ENCODE measurements at regions not wholly inside any gene's neighbourhood (a gene's known extent, or its start where the extent isn't known, plus 50 kb on each side); places are given as distances from the start of the nearest gene placed in this dataset.

DNA sequence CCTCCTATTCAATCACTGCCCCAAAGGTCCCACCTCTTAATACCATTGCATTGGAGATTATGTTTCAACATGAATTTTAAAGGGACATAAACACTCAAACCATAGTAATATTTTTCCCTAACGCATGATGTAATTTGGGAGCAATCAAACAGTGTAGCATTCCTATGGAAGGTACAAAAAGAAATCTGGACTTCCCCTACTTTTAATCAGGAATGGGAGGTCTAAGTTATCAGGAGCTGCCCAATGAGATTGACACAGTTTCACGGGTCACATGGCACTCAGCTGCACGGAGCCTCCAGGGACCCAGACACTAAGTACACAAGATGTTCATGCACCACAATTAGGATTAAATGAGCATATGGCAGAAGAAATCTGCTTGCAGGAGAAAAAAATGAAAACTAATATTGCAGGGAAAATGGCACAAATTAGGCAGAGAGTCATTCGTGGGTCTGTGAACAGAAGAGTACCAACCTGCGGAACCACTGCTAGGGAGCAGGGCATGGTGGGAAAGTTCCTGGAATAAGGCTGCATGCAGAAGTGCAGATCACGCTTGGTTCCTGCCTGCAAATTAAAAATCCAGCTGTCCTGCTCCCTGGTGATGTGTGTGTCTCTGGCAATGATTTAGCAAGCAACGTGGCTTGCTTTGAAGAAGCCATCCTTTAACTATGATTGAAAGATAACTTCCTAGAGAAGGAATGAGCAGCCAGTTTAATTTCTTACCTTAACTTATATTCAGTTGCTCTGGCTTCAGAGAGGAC is 326.6 kb upstream of the ID2 start:
- Histone ChIP-seq H2BK20ac (ENCODE audit: low read depth, low read length, poor library complexity, severe bottlenecking) (no peak overlapping the region), H2AK5ac (ENCODE audit: insufficient read length, low read length) (no peak overlapping the region), H3K14ac (ENCODE audit: insufficient read depth, low read length) (no peak overlapping the region), H3K79me2 (ENCODE audit: insufficient read depth, low read length) (no peaks in the 10 kb centered on the region), H3K9me3 (ENCODE audit: control insufficient read depth, low read depth, low read length) (no peaks in the 10 kb centered on the region), H3T11ph (ENCODE audit: low read length) (no peak overlapping the region), H3K4me1 (ENCODE audit: insufficient read depth, low read length) (no peaks in the 10 kb centered on the region), H3K23me2 (ENCODE audit: insufficient read length, low read depth, low read length, poor library complexity, severe bottlenecking) (no peaks in the 10 kb centered on the region), H3K27ac (ENCODE audit: insufficient read length, low read depth, low read length) (no peak overlapping the region), H3K4ac (ENCODE audit: low read depth, low read length) (no peak overlapping the region), H2BK5ac (ENCODE audit: insufficient read length, low read length) (no peak overlapping the region), H3K56ac (ENCODE audit: insufficient read length, low read depth, low read length) (no peak overlapping the region), H2BK15ac (ENCODE audit: low read depth, low read length) (no peak overlapping the region), H2AFZ (ENCODE audit: low read length) (no peak overlapping the region), H4K8ac (replicated peaks; ENCODE audit: insufficient read length, low read depth, low read length) (no peak overlapping the region), H4K91ac (ENCODE audit: insufficient read length, low read depth, low read length) (no peak overlapping the region), H2BK12ac (ENCODE audit: insufficient read length, low read depth, low read length) (no peak overlapping the region), H3K79me1 (ENCODE audit: insufficient read depth, low read depth, low read length, poor library complexity, severe bottlenecking) (no peaks in the 10 kb centered on the region), H3K9ac (ENCODE audit: extremely low read depth, insufficient read length, low read length) (no peak overlapping the region), H3K23ac (ENCODE audit: insufficient read length, low read depth, low read length) (no peak overlapping the region), H2BK120ac (ENCODE audit: low read depth, low read length, poor library complexity, severe bottlenecking) (no peak overlapping the region), H3K4me2 (ENCODE audit: insufficient read depth, insufficient read length, low read length) (no peak overlapping the region), H4K5ac (ENCODE audit: insufficient read length, low read depth, low read length) (no peak overlapping the region), H3K18ac (ENCODE audit: insufficient read length, low read depth, low read length) (no peak overlapping the region), H3K27me3 (ENCODE audit: insufficient read depth, low read length) (no peaks in the 10 kb centered on the region), H4K20me1 (ENCODE audit: control insufficient read depth, insufficient read depth, insufficient read length) (no peaks in the 10 kb centered on the region)
- H3K27ac Mint-ChIP-seq = no peak overlapping the region
- no peaks in the 10 kb centered on the region; a peak in 1 of 4 replicates for H3K4me1 Mint-ChIP-seq
- TF ChIP-seq, protein P1, sequence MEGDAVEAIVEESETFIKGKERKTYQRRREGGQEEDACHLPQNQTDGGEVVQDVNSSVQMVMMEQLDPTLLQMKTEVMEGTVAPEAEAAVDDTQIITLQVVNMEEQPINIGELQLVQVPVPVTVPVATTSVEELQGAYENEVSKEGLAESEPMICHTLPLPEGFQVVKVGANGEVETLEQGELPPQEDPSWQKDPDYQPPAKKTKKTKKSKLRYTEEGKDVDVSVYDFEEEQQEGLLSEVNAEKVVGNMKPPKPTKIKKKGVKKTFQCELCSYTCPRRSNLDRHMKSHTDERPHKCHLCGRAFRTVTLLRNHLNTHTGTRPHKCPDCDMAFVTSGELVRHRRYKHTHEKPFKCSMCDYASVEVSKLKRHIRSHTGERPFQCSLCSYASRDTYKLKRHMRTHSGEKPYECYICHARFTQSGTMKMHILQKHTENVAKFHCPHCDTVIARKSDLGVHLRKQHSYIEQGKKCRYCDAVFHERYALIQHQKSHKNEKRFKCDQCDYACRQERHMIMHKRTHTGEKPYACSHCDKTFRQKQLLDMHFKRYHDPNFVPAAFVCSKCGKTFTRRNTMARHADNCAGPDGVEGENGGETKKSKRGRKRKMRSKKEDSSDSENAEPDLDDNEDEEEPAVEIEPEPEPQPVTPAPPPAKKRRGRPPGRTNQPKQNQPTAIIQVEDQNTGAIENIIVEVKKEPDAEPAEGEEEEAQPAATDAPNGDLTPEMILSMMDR (conservative IDR thresholded peaks at IDR 0.05) = no peak
- no CpG with 5 or more reads among the region's 7 CpGs for WGBS (ENCODE audit: extremely low coverage, insufficient read length, low lambda C conversion rate)
- no peak for DNase-seq
- peaks cover 0 to 4% (median 0%) of the 10 kb centered on the region in 3 experiments; a peak in 1 of 7 replicates for H3K36me3 Mint-ChIP-seq (ENCODE audit: insufficient read depth in 1 of 3, low read depth in 3 of 3)
- no peak overlapping the region for H3K4me3 Mint-ChIP-seq
- H3K27me3 Mint-ChIP-seq (ENCODE audit: low read depth) = peaks cover 2% of the 10 kb centered on the region; the same call in 1 of the 2 replicates
- H3K9me3 Mint-ChIP-seq = peaks cover 3 to 9% of the 10 kb centered on the region in 2 experiments; a peak in 3 of 5 replicates

Measured in H9 (cell line).